Activated T-helper 9 cell treated with anti-CD3 and anti-CD28 coated beads, Interleukin-2, amount 50 U/mL, for 16 hours (primary cell): ENCODE measurements at regions not wholly inside any gene's neighbourhood (a gene's known extent, or its start where the extent isn't known, plus 50 kb on each side); places are given as distances from the start of the nearest gene placed in this dataset.

Source experiments
- DNase-seq: peaks from one replicate; pipeline ENCODE4 v3.0.0-alpha.2; 2020; ENCODE audit warnings: low read depth

DNA sequence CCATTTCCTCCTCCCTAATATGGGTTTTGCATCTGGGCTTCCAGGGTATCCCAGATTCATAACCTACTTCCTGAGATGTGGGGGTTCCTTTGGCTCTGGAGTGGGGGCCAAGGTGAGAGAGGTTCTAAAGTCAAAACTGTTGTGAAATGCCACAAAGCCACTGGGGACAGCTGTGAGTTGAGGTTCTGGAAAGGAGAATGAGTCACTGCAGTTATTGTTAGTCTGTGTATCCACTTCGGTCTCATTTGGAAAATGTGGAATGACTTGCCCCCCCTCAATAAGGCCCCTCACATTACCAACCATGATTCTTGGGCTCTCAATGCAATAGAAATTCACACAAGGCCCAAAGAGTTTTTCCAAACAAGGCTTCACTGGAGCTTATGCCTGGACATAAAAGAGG lies 51.1 kb upstream of the LGALSL start:
- no peak for DNase-seq

DNA sequence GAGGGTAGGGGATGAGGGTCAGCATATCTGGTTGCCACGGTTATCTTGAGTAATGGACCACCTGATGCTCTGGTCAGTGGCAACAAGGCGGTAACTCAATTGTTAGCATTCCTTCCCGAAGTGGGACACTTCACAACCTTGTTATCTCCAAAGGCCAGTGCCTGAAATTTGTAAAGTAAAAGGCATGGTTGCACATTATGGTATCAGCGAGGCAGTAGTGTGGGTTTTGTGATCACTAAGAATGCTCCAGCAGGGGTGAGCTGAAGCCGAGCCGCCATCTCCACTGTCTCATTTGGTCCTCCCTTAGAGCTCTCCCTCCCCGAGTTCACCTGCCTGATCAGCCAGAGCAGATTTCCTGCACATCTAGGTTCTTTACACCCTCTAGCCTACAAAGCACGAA lies 50.5 kb upstream of the LGALSL start:
- DNase-seq, result no peak

DNA sequence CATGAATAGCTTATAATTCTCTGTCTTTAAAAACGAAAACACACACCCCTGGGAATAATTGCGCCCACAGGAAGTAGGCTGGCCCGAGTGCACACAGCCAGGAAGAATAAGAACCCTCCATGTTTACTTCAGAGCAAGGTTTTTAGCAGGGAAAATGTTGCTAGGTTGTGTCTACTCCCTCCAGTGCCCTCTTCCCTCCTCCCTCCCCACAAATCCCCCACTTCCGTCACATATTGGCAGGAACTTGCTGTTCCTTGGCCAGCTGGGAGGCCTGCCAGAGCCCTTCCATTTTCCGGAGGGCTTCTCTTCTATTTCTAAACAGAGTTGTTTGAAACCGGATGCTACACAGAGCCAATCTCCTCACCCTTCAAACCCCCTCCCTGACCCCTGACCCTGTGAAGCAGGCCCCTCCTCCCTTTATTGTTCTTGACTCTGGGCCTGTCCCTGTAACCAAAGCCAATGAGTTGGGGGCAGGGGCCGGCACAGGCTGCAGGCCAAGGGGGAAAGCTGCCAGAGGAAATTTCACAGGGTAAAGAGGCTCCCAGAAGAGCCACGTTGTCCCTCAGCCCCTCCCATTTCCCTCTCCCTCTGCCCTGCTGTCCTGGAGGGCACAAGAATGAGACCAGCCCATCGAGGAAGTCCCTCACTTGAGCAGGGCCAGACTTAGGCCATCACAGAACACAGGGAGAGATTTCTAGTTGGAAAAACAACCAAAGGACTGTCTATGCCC lies 49.8 kb upstream of the LGALSL start:
- no peak for DNase-seq
